BE2C (cell line): ENCODE measurements at regions not wholly inside any gene's neighbourhood (a gene's known extent, or its start where the extent isn't known, plus 50 kb on each side); places are given as distances from the start of the nearest gene placed in this dataset.

ENCODE experiments used
- DNase-seq: peaks from one replicate; pipeline ENCODE4 v3.0.0-alpha.2; 2020
- H3K27me3 ChIP-seq: fragments of 250-450 bp; sonication (Bioruptor Pico); 2 replicates; pipeline ENCODE4 v1.5.1; 2020; ENCODE audit warnings: mild to moderate bottlenecking
- H3K36me3 ChIP-seq: fragments of 250-450 bp; sonication (Bioruptor Pico); 2 replicates; pipeline ENCODE4 v1.5.1; 2020; ENCODE audit warnings: mild to moderate bottlenecking
- H3K4me1 ChIP-seq: fragments of 250-450 bp; sonication (Bioruptor Pico); 2 replicates; pipeline ENCODE4 v1.5.1; 2020
- H3K4me3 ChIP-seq: 2 replicates; pipeline ENCODE4 v1.5.1; 2011; ENCODE audit warnings: low read depth, low read length
- H3K9me3 ChIP-seq: fragments of 250-450 bp; sonication (Bioruptor Pico); 2 replicates; pipeline ENCODE4 v1.5.1; 2020
- TF ChIP-seq, protein P1 (sequence below): IDR thresholded peaks from 2 replicates; pipeline ENCODE4 v1.5.1; 2012; ENCODE audit warnings: mild to moderate bottlenecking, low read depth, low read length

- Histone ChIP-seq H3K9me3 (no peaks in the 10 kb centered on the region), H3K36me3 (no peaks in the 10 kb centered on the region), H3K27me3 (no peaks in the 10 kb centered on the region), H3K4me3 (no peak overlapping the region), H3K4me1 (no peaks in the 10 kb centered on the region)
- TF ChIP-seq, protein P1, sequence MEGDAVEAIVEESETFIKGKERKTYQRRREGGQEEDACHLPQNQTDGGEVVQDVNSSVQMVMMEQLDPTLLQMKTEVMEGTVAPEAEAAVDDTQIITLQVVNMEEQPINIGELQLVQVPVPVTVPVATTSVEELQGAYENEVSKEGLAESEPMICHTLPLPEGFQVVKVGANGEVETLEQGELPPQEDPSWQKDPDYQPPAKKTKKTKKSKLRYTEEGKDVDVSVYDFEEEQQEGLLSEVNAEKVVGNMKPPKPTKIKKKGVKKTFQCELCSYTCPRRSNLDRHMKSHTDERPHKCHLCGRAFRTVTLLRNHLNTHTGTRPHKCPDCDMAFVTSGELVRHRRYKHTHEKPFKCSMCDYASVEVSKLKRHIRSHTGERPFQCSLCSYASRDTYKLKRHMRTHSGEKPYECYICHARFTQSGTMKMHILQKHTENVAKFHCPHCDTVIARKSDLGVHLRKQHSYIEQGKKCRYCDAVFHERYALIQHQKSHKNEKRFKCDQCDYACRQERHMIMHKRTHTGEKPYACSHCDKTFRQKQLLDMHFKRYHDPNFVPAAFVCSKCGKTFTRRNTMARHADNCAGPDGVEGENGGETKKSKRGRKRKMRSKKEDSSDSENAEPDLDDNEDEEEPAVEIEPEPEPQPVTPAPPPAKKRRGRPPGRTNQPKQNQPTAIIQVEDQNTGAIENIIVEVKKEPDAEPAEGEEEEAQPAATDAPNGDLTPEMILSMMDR = no peak
- no peak for DNase-seq
Measured at GRCh38 chr12:13371797-13372196, 175.3 kb downstream of the EMP1 start.

- no peaks in the 10 kb centered on the region for H3K4me1 ChIP-seq
- no peaks in the 10 kb centered on the region for H3K9me3 ChIP-seq
- H3K27me3 ChIP-seq = no peaks in the 10 kb centered on the region
- TF ChIP-seq, protein P1 = no peak
- DNase-seq = no peak
- H3K36me3 ChIP-seq = no peaks in the 10 kb centered on the region
- no peak overlapping the region for H3K4me3 ChIP-seq
Measured at GRCh38 chr12:13371367-13371766, 174.8 kb downstream of the EMP1 start.

GRCh38 chr12:13369474-13370056 is 173.0 kb downstream of the EMP1 start:
- H3K27me3 ChIP-seq = no peaks in the 10 kb centered on the region
- no peaks in the 10 kb centered on the region for H3K4me1 ChIP-seq
- H3K4me3 ChIP-seq = no peak overlapping the region
- TF ChIP-seq, protein P1 = no peak
- no peaks in the 10 kb centered on the region for H3K36me3 ChIP-seq
- no peak for DNase-seq
- H3K9me3 ChIP-seq = no peaks in the 10 kb centered on the region

DNA sequence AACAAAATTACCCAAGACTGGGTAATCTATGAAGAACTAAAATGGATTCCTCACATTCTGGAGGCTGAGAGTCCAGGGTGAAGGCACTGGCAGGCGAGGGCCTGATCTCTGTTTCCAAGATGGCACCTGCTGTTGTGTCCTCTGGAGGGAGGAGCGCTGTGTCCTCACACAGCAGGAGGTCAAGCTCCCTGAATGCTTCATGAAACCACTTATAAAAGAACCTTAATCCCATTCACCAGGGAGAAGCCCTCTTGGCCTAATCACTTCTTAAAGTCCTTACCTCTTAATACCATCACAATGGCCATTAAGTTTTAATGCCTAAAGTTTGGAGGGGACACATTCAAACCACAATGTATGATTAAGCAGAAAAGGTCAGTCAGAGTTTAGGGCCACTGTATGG is 172.4 kb downstream of the EMP1 start:
- H3K36me3 ChIP-seq = no peaks in the 10 kb centered on the region
- H3K27me3 ChIP-seq = no peaks in the 10 kb centered on the region
- H3K4me3 ChIP-seq = no peak overlapping the region
- no peaks in the 10 kb centered on the region for H3K9me3 ChIP-seq
- no peaks in the 10 kb centered on the region for H3K4me1 ChIP-seq
- DNase-seq = no peak
- TF ChIP-seq, protein P1 = no peak

DNA sequence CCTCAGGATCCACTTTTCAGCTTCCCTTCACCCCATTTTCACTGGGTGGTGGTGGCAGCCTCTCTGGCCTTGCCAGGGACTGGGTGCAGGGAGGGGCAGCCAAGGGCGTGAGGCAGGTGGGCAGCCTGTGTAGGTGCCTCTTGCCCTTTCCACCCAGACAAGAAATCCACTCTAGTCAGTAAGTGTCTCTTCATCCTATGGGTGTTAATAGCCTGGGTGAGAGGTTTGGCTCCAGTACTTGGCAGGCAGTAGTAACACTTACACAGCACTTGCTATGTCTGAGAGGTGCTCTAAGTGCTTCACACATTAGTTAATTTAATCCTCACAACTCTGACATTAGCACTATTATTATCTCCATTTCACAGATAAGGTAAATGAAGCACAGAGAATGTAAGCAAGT is 171.9 kb downstream of the EMP1 start:
- Histone ChIP-seq H3K9me3 (no peaks in the 10 kb centered on the region), H3K36me3 (no peaks in the 10 kb centered on the region), H3K4me3 (no peak overlapping the region), H3K4me1 (no peaks in the 10 kb centered on the region), H3K27me3 (no peaks in the 10 kb centered on the region)
- DNase-seq = no peak
- TF ChIP-seq, protein P1 = no peak

GRCh38 chr12:13367973-13368372 is 171.4 kb downstream of the EMP1 start:
- DNase-seq = no peak
- no peak overlapping the region for H3K4me3 ChIP-seq
- no peaks in the 10 kb centered on the region for H3K36me3 ChIP-seq
- H3K9me3 ChIP-seq = no peaks in the 10 kb centered on the region
- H3K4me1 ChIP-seq = no peaks in the 10 kb centered on the region
- TF ChIP-seq, protein P1 = no peak
- no peaks in the 10 kb centered on the region for H3K27me3 ChIP-seq
